PFSK-1 (cell line): ENCODE measurements at regions not wholly inside any gene's neighbourhood (a gene's known extent, or its start where the extent isn't known, plus 50 kb on each side); places are given as distances from the start of the nearest gene placed in this dataset.

ENCODE experiments used
- FOXP2 ChIP-seq: optimal IDR thresholded peaks from 2 replicates; pipeline ENCODE3; 2011; ENCODE audit warnings: borderline replicate concordance, control low read depth, inconsistent platforms; ENCODE audit not compliant: insufficient read depth; ENCODE audit errors: extremely low read length, extremely low read depth
- POLR2AphosphoS5 ChIP-seq: IDR thresholded peaks from 2 replicates; pipeline ENCODE4 v1.6.1; 2012; ENCODE audit warnings: low read depth, mild to moderate bottlenecking, control low read depth, low read length, moderate library complexity
- REST ChIP-seq, 2 experiments: IDR thresholded peaks; 2 replicates each; pipeline versions ENCODE4 v1.6.1 to v1.8.0; 2011 to 2012; ENCODE audit warnings: low read depth in 2 of 2, low read length in 2 of 2, control low read depth in 1 of 2, inconsistent platforms in 1 of 2, mild to moderate bottlenecking in 1 of 2, moderate library complexity in 1 of 2; ENCODE audit not compliant: insufficient read depth in 1 of 2
- SIN3A ChIP-seq: IDR thresholded peaks from 2 replicates; pipeline ENCODE4 v1.6.1; 2012; ENCODE audit warnings: mild to moderate bottlenecking, low read length, moderate library complexity, borderline replicate concordance; ENCODE audit not compliant: insufficient read depth
- TAF1 ChIP-seq: IDR thresholded peaks from 2 replicates; pipeline ENCODE4 v1.6.1; 2012; ENCODE audit warnings: low read length, control low read depth, borderline replicate concordance; ENCODE audit not compliant: insufficient read depth

GRCh38 chr1:80154176-80154575, 1147.6 kb upstream of the ADGRL4 start:
- TF ChIP-seq POLR2AphosphoS5 (no peak), REST (IDR thresholded peaks at IDR 0.05; ENCODE audit: insufficient read depth in 1 of 2, low read depth in 2 of 2, low read length in 2 of 2) (no peak), TAF1 (no peak), SIN3A (no peak), FOXP2 (no peak)

- TF ChIP-seq SIN3A (no peak), REST (IDR thresholded peaks at IDR 0.05; ENCODE audit: insufficient read depth in 1 of 2, low read depth in 2 of 2, low read length in 2 of 2) (no peak), TAF1 (no peak), FOXP2 (no peak), POLR2AphosphoS5 (no peak)
Measured at GRCh38 chr1:80153762-80154161, 1147.2 kb upstream of the ADGRL4 start.

GRCh38 chr1:80143361-80143760, 1136.8 kb upstream of the ADGRL4 start:
- TF ChIP-seq REST (IDR thresholded peaks at IDR 0.05; ENCODE audit: insufficient read depth in 1 of 2, low read depth in 2 of 2, low read length in 2 of 2) = no peak
- TF ChIP-seq FOXP2 = no peak
- no peak for TF ChIP-seq POLR2AphosphoS5
- no peak for TF ChIP-seq TAF1
- no peak for TF ChIP-seq SIN3A

- TF ChIP-seq REST (IDR thresholded peaks at IDR 0.05; ENCODE audit: insufficient read depth in 1 of 2, low read depth in 2 of 2, low read length in 2 of 2) (no peak), FOXP2 (no peak), POLR2AphosphoS5 (no peak), TAF1 (no peak), SIN3A (no peak)
Measured at GRCh38 chr1:80113168-80114038, 1106.9 kb upstream of the ADGRL4 start.

- TF ChIP-seq TAF1 (no peak), FOXP2 (no peak), SIN3A (no peak), POLR2AphosphoS5 (no peak), REST (IDR thresholded peaks at IDR 0.05; ENCODE audit: insufficient read depth in 1 of 2, low read depth in 2 of 2, low read length in 2 of 2) (no peak)
Measured at GRCh38 chr1:80101159-80101558, 1094.6 kb upstream of the ADGRL4 start.
